Lung (tissue), 11 donors: ENCODE measurements at regions not wholly inside any gene's neighbourhood (a gene's known extent, or its start where the extent isn't known, plus 50 kb on each side); places are given as distances from the start of the nearest gene placed in this dataset.

Experiments used
- ATAC-seq: fragments of 200-7000 bp; cut with Tn5 transposase; one replicate; pipeline ENCODE4 v1.9.1; 2020; ENCODE audit warnings: moderate number of reproducible peaks; ENCODE audit not compliant: insufficient read depth, low FRiP score
- DNase-seq, 3 donors: peaks; one replicate each; pipeline ENCODE4 v3.0.0-alpha.2; 2013 to 2017
- H3K27ac ChIP-seq, 2 donors: one replicate each; pipeline ENCODE4 v1.5.1; 2013; ENCODE audit warnings: mild to moderate bottlenecking in 2 of 2, moderate library complexity in 2 of 2, control low read depth in 1 of 2, inconsistent platforms in 1 of 2, low read depth in 1 of 2, low read length in 1 of 2
- H3K27me3 ChIP-seq, 3 donors: one replicate each; pipeline ENCODE4 v1.5.1; 2013; ENCODE audit warnings: low read length in 2 of 3; ENCODE audit not compliant: control insufficient read depth in 3 of 3, insufficient read depth in 3 of 3
- H3K36me3 ChIP-seq, 4 donors: one replicate each; pipeline ENCODE4 v1.5.1; 2013; ENCODE audit warnings: low read length in 4 of 4, mild to moderate bottlenecking in 1 of 4, moderate library complexity in 1 of 4; ENCODE audit not compliant: control insufficient read depth in 4 of 4, insufficient read depth in 4 of 4
- H3K4me1 ChIP-seq, 5 donors: one replicate each; pipeline ENCODE4 v1.5.1; 2013; ENCODE audit warnings: low read length in 5 of 5, mild to moderate bottlenecking in 2 of 5, moderate library complexity in 1 of 5; ENCODE audit not compliant: control insufficient read depth in 5 of 5, insufficient read depth in 5 of 5
- H3K4me3 ChIP-seq: one replicate; pipeline ENCODE4 v1.5.1; 2013; ENCODE audit warnings: mild to moderate bottlenecking, control low read depth, moderate library complexity
- H3K9ac ChIP-seq, 2 donors: one replicate each; pipeline ENCODE4 v1.5.1; 2013; ENCODE audit warnings: low read length in 2 of 2, control low read depth in 1 of 2; ENCODE audit not compliant: insufficient read depth in 1 of 2
- H3K9me3 ChIP-seq, 4 donors: one replicate each; pipeline ENCODE4 v1.5.1; 2013; ENCODE audit warnings: low read length in 3 of 4, mild to moderate bottlenecking in 1 of 4, moderate library complexity in 1 of 4; ENCODE audit not compliant: control insufficient read depth in 4 of 4, insufficient read depth in 3 of 4
- CTCF ChIP-seq: IDR thresholded peaks from 2 replicates; pipeline ENCODE4 v1.5.1; 2012; ENCODE audit warnings: mild to moderate bottlenecking; ENCODE audit errors: control extremely low read depth, extremely low read depth
- WGBS, 2 donors: extraction: QIAGEN DNeasy Blood & Tissue Kit; methylation state at CpG; one replicate each; pipeline ENCODE4 v1.1.7; 2013; 5-methylcytosine and 5-hydroxymethylcytosine counted together
- donor health status: control.
- donor health status: control.
- donor health status: Bipolar disorder and iron deficiency.
- donor health status: healthy.
- donor health status: DM: yes; HTN: yes; CAD: no.

DNA sequence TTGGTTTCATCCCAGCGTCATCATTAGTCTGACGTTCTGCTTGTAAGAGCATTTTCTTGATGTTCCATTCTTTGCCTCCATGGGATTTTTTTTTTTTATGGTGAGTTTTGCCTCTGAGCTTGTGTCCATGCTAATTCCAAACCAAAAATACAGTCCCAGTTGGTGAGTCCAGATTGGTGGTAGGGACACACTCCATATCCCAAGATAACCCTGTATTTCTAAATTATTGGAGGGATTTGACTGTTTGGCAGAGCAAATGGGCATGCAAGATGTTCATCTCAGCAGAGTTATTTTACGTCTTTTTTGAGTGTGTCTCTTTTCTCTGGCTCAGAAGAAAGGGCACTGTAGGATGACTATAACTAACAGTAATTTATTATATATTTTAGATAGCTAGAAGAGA, 526.8 kb upstream of the CFAP20DC start:
- 87 to 94% methylated on average over 3 of the region's 3 CpGs for WGBS, 2 donors
- ATAC-seq (no peak), DNase-seq (no peak)
- no peak for TF ChIP-seq CTCF
- no peaks in the 10 kb centered on the region for H3K36me3 ChIP-seq
- H3K27me3 ChIP-seq, result no peaks in the 10 kb centered on the region
- H3K4me1 ChIP-seq, result peaks cover 0 to 3% (median 3%) of the 10 kb centered on the region in 5 donors
- no peak overlapping the region for H3K27ac ChIP-seq
- no peaks in the 10 kb centered on the region for H3K9me3 ChIP-seq
- H3K9ac ChIP-seq, result no peak overlapping the region
- H3K4me3 ChIP-seq, result no peak overlapping the region

GRCh38 chr3:59575113-59576001, 525.5 kb upstream of the CFAP20DC start:
- Histone ChIP-seq H3K27me3 (no peaks in the 10 kb centered on the region), H3K4me1 (peaks cover 0 to 3% (median 3%) of the 10 kb centered on the region in 5 donors), H3K27ac (no peak overlapping the region), H3K36me3 (no peaks in the 10 kb centered on the region), H3K9me3 (no peaks in the 10 kb centered on the region), H3K9ac (no peak overlapping the region), H3K4me3 (no peak overlapping the region)
- DNase-seq, result peak; percentile 82 to 90 (median 85)
- peak; percentile 46 for ATAC-seq
- TF ChIP-seq CTCF, result peak; percentile 86
- WGBS, 2 donors, result 27% methylated on average over 11 of the region's 11 CpGs

- Histone ChIP-seq H3K4me1 (peaks cover 0 to 3% (median 3%) of the 10 kb centered on the region in 5 donors), H3K27ac (no peak overlapping the region), H3K36me3 (no peaks in the 10 kb centered on the region), H3K9ac (no peak overlapping the region), H3K9me3 (no peaks in the 10 kb centered on the region), H3K4me3 (no peak overlapping the region), H3K27me3 (no peaks in the 10 kb centered on the region)
- ATAC-seq (no peak), DNase-seq (peak; percentile 29 to 62 (median 33))
- WGBS, 2 donors, result 60 to 71% methylated on average over 4 of the region's 4 CpGs
- TF ChIP-seq CTCF, result no peak
These were observed 524.1 kb upstream of the CFAP20DC start for GRCh38 chr3:59573911-59574310.
